PC-3 (cell line): ENCODE measurements at regions not wholly inside any gene's neighbourhood (a gene's known extent, or its start where the extent isn't known, plus 50 kb on each side); places are given as distances from the start of the nearest gene placed in this dataset.

Source experiments
- CTCF ChIP-seq: fragments of 300-600 bp; sonication (generic); conservative IDR thresholded peaks from 2 replicates; pipeline ENCODE4 v1.5.1; 2017; ENCODE audit warnings: antibody characterized with exemption, low read depth, mild to moderate bottlenecking, low read length
- EZH2phosphoT487 ChIP-seq: fragments of 300-600 bp; sonication (generic); IDR thresholded peaks from 2 replicates; pipeline ENCODE4 v1.6.1; 2018; ENCODE audit warnings: mild to moderate bottlenecking, antibody characterized with exemption, low read length, borderline replicate concordance

- TF ChIP-seq CTCF (no peak), EZH2phosphoT487 (no peak)
Measured at GRCh38 chr3:135451037-135451785, 514.3 kb upstream of the PPP2R3A start.
